ENCODE measurements at regions not wholly inside any gene's neighbourhood (a gene's known extent, or its start where the extent isn't known, plus 50 kb on each side); places are given as distances from the start of the nearest gene placed in this dataset.

DNA sequence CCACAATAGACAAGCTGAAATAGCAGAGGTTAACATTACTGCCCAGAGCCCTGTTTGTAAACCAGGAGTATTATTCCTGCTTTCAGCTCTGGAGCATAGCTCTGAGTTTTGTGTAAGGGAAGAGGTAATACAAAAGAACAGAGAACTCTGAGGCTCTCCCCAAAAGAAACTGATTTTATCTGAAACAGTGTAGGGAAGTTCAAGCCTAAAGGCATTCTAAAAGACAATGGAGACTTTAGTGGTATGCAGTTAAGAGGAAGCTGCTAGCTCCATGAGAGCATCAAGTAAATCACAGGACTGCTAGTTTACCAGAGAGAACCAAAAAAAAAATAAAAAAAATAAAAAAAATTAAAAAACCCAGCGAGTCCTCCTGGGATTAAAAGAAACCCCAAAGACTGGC, 146.6 kb upstream of the PCSK5 start:
- TF ChIP-seq, protein P1, sequence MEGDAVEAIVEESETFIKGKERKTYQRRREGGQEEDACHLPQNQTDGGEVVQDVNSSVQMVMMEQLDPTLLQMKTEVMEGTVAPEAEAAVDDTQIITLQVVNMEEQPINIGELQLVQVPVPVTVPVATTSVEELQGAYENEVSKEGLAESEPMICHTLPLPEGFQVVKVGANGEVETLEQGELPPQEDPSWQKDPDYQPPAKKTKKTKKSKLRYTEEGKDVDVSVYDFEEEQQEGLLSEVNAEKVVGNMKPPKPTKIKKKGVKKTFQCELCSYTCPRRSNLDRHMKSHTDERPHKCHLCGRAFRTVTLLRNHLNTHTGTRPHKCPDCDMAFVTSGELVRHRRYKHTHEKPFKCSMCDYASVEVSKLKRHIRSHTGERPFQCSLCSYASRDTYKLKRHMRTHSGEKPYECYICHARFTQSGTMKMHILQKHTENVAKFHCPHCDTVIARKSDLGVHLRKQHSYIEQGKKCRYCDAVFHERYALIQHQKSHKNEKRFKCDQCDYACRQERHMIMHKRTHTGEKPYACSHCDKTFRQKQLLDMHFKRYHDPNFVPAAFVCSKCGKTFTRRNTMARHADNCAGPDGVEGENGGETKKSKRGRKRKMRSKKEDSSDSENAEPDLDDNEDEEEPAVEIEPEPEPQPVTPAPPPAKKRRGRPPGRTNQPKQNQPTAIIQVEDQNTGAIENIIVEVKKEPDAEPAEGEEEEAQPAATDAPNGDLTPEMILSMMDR (IDR thresholded peaks at IDR 0.05), result no peak
- Histone ChIP-seq H3K27me3 (ENCODE audit: control insufficient read depth, insufficient read depth, low read length) (no peaks in the 10 kb centered on the region), H3K36me3 (ENCODE audit: control insufficient read depth, insufficient read depth, low read length) (no peaks in the 10 kb centered on the region), H2AFZ (no peak overlapping the region), H3K4me3 (ENCODE audit: low read depth, low read length) (no peak overlapping the region), H3K4me1 (no peaks in the 10 kb centered on the region), H3K79me2 (no peaks in the 10 kb centered on the region), H3K4me2 (ENCODE audit: low read length) (no peak overlapping the region), H3K9me3 (ENCODE audit: control insufficient read depth, low read length) (no peaks in the 10 kb centered on the region), H3K9ac (no peak overlapping the region), H3K27ac (no peak overlapping the region)

DNA sequence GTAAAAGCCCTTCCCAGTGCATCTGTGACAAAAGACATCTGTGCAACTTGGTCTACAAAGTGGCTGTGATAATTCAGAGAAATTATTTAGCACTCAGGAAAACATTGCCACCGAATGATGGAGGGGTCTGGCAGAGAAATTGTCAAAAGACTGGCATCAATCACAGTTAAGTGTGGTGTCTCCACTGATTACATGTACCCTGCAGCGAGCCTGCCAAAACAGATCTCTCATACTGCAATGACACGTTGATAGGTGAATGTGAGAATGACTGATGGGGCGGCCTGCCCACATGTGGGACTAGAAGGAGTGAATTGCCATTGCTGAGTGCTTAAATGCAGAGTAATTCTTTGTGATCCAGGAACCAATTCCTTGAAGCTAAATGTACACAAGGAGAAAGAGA, 136.4 kb upstream of the PCSK5 start:
- Histone ChIP-seq H3K4me2 (ENCODE audit: low read length) (no peak overlapping the region), H3K4me1 (no peaks in the 10 kb centered on the region), H3K36me3 (ENCODE audit: control insufficient read depth, insufficient read depth, low read length) (no peaks in the 10 kb centered on the region), H3K4me3 (ENCODE audit: low read depth, low read length) (no peak overlapping the region), H3K27ac (no peak overlapping the region), H3K9me3 (ENCODE audit: control insufficient read depth, low read length) (no peaks in the 10 kb centered on the region), H2AFZ (no peak overlapping the region), H3K27me3 (ENCODE audit: control insufficient read depth, insufficient read depth, low read length) (no peaks in the 10 kb centered on the region), H3K9ac (no peak overlapping the region), H3K79me2 (no peaks in the 10 kb centered on the region)
- TF ChIP-seq, protein P1 (IDR thresholded peaks at IDR 0.05), result no peak

DNA sequence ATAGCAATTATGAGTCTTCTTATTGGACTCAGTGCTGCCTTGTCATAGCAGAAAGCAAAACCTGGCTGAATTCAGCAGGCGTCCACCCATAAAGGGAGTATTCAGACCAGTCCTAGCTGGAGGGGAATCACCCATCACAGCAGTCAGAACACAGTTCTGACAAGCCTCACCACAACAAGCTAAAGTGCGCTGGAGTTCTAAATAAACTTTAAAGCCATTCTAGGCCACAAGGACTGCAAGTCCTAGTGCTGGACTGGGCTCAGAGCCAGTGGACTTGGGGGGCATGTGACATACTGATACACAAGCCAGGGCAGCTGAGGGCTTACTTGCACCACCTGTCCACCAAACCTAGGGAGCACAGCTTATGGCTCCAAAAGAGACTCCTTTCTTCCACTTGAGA, 115.3 kb upstream of the PCSK5 start:
- no peaks in the 10 kb centered on the region for H3K27me3 ChIP-seq (ENCODE audit: control insufficient read depth, insufficient read depth, low read length)
- no peak overlapping the region for H3K27ac ChIP-seq
- H3K4me1 ChIP-seq, result no peaks in the 10 kb centered on the region
- H3K9ac ChIP-seq, result no peak overlapping the region
- no peak overlapping the region for H3K4me2 ChIP-seq (ENCODE audit: low read length)
- H3K79me2 ChIP-seq, result no peaks in the 10 kb centered on the region
- no peak overlapping the region for H3K4me3 ChIP-seq (ENCODE audit: low read depth, low read length)
- no peak overlapping the region for H2AFZ ChIP-seq
- H3K36me3 ChIP-seq (ENCODE audit: control insufficient read depth, insufficient read depth, low read length), result peaks cover 4% of the 10 kb centered on the region
- no peaks in the 10 kb centered on the region for H3K9me3 ChIP-seq (ENCODE audit: control insufficient read depth, low read length)
- TF ChIP-seq, protein P1 (IDR thresholded peaks at IDR 0.05), result no peak

DNA sequence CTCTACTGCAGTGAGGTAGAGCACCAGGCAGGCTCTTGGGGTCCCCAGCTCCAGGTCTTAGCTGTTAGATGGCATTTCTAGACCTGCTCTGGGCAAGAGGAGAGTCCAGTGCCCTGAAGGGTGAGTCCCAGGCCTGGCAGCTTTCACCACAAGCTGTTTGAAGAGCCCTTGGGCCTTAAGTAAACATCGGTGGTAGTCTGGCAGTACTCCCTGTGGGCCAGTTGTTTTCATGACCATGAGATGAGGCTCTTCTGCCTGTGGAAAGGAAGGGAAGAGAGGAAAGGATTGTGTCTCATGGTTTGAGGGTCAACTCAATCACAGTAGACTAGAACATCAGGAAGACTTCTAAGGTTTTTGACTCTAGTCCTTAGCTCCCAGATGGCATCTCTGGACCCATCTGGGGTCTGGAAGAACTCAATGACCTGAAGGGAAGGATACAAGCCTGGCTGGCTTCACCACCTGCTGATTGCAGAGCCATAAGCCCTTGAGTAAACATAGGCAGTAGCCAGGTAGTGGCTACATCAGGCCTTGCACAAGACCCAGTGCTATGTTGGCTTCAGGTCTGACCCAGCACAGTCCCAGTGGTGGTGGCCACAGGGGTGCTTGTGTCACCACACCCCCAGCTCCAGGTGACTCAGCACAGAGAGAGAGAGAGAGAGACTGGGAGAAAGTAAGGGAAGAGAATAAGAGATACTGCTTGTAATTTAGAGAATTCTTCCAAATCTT, 114.3 kb upstream of the PCSK5 start:
- no peaks in the 10 kb centered on the region for H3K4me1 ChIP-seq

More for the DNA sequence above, 114.3 kb upstream of the PCSK5 start:
- Histone ChIP-seq H3K9ac (no peak overlapping the region), H3K27ac (no peak overlapping the region), H3K36me3 (ENCODE audit: control insufficient read depth, insufficient read depth, low read length) (peaks cover 4% of the 10 kb centered on the region), H3K4me2 (ENCODE audit: low read length) (no peak overlapping the region), H3K79me2 (no peaks in the 10 kb centered on the region), H2AFZ (no peak overlapping the region), H3K9me3 (ENCODE audit: control insufficient read depth, low read length) (no peaks in the 10 kb centered on the region), H3K27me3 (ENCODE audit: control insufficient read depth, insufficient read depth, low read length) (no peaks in the 10 kb centered on the region), H3K4me3 (ENCODE audit: low read depth, low read length) (no peak overlapping the region)
- TF ChIP-seq, protein P1 (IDR thresholded peaks at IDR 0.05), result no peak
